RWPE2 (cell line): ENCODE measurements at regions not wholly inside any gene's neighbourhood (a gene's known extent, or its start where the extent isn't known, plus 50 kb on each side); places are given as distances from the start of the nearest gene placed in this dataset.
"Not testable (repeated sequence)": the region's sequence is repeated elsewhere in the genome, so short reads cannot be mapped to it uniquely, and the experiment has no call there.

ENCODE experiments used
- ATAC-seq: fragments of 200-7000 bp; cut with Tn5 transposase; 3 replicates; pipeline ENCODE4 v1.9.1; 2021; ENCODE audit warnings: low read depth
- DNase-seq: peaks from one replicate; pipeline ENCODE4 v3.0.0-alpha.2; 2020; ENCODE audit warnings: low spot score
- H3K27ac ChIP-seq: fragments of 450-650 bp; 2 replicates; pipeline ENCODE4 v1.5.1; 2017; ENCODE audit warnings: mild to moderate bottlenecking; ENCODE audit not compliant: poor library complexity, severe bottlenecking
- H3K27me3 ChIP-seq: fragments of 250-450 bp; sonication (Bioruptor Pico); 2 replicates; pipeline ENCODE4 v1.5.1; 2021; ENCODE audit warnings: mild to moderate bottlenecking, moderate library complexity; ENCODE audit not compliant: insufficient read depth, poor library complexity, severe bottlenecking
- H3K36me3 ChIP-seq: fragments of 250-450 bp; sonication (Bioruptor Pico); 2 replicates; pipeline ENCODE4 v1.5.1; 2020; ENCODE audit warnings: low read depth, mild to moderate bottlenecking, moderate library complexity
- H3K4me1 ChIP-seq: fragments of 250-450 bp; sonication (Bioruptor Pico); 2 replicates; pipeline ENCODE4 v1.5.1; 2021; ENCODE audit warnings: mild to moderate bottlenecking, moderate library complexity; ENCODE audit not compliant: insufficient read depth, poor library complexity, severe bottlenecking
- H3K4me3 ChIP-seq: fragments of 250-450 bp; sonication (Bioruptor Pico); 2 replicates; pipeline ENCODE4 v1.5.1; 2021; ENCODE audit warnings: mild to moderate bottlenecking, moderate library complexity; ENCODE audit not compliant: severe bottlenecking
- H3K9me3 ChIP-seq: fragments of 250-450 bp; sonication (Bioruptor Pico); 2 replicates; pipeline ENCODE4 v1.5.1; 2021; ENCODE audit warnings: mild to moderate bottlenecking, moderate library complexity; ENCODE audit not compliant: severe bottlenecking
- TF ChIP-seq, protein P1 (sequence below): fragments of 450-650 bp; IDR thresholded peaks from one replicate; pipeline ENCODE4 v1.5.1; 2017; ENCODE audit warnings: mild to moderate bottlenecking, moderate library complexity; ENCODE audit not compliant: poor library complexity, severe bottlenecking

DNA sequence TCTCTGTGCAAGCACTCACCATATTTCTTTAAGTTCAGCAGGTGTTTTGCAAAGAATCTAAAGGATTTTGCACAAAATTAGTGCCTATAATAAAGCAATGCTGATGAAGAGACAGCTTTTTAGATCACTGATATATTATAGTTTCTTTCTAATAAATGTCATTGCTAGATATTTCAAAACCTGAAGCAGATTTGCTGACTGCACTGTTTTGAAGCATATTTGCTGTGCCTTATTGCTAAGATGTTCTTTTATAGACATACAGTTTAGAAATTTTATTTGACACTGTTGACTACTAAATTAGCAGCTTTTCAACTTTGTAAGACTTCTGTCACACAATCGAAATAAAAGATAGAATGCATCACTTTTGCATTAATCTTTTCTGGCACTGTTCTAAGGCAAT lies 620.9 kb upstream of the CELF4 start:
- no peaks in the 10 kb centered on the region for H3K4me1 ChIP-seq

DNA sequence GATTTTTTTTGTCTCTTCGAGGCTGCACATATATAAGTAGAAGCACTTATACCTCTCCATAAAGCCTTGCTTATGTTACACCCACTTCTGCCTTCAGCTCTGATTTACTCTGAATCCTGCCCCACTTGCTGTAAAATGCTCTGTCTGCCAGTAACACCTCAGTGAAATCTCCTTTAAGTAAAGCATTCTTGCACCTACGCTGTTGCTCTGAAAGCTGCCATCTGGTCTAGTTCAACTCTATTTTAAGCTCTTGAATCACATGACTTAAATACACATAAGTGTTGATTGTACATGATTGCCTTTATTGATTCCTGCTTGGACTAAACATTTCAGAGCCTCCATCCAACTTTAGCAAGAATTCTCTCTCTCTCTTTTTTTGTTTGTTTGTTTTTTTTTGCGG lies 609.0 kb upstream of the CELF4 start:
- DNase-seq = no peak
- no peaks in the 10 kb centered on the region for H3K4me1 ChIP-seq
- H3K4me3 ChIP-seq = no peak overlapping the region
- H3K27ac ChIP-seq = no peak overlapping the region
- H3K36me3 ChIP-seq = no peaks in the 10 kb centered on the region
- TF ChIP-seq, protein P1, sequence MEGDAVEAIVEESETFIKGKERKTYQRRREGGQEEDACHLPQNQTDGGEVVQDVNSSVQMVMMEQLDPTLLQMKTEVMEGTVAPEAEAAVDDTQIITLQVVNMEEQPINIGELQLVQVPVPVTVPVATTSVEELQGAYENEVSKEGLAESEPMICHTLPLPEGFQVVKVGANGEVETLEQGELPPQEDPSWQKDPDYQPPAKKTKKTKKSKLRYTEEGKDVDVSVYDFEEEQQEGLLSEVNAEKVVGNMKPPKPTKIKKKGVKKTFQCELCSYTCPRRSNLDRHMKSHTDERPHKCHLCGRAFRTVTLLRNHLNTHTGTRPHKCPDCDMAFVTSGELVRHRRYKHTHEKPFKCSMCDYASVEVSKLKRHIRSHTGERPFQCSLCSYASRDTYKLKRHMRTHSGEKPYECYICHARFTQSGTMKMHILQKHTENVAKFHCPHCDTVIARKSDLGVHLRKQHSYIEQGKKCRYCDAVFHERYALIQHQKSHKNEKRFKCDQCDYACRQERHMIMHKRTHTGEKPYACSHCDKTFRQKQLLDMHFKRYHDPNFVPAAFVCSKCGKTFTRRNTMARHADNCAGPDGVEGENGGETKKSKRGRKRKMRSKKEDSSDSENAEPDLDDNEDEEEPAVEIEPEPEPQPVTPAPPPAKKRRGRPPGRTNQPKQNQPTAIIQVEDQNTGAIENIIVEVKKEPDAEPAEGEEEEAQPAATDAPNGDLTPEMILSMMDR = no peak
- no peaks in the 10 kb centered on the region for H3K9me3 ChIP-seq
- H3K27me3 ChIP-seq = peaks cover 2% of the 10 kb centered on the region
- ATAC-seq = no peak

More for the DNA sequence above, 620.9 kb upstream of the CELF4 start:
- H3K27me3 ChIP-seq = no peaks in the 10 kb centered on the region
- ATAC-seq (no peak), DNase-seq (no peak)
- no peaks in the 10 kb centered on the region for H3K36me3 ChIP-seq
- no peak overlapping the region for H3K4me3 ChIP-seq
- H3K9me3 ChIP-seq = no peaks in the 10 kb centered on the region
- TF ChIP-seq, protein P1 = no peak
- H3K27ac ChIP-seq = no peak overlapping the region

DNA sequence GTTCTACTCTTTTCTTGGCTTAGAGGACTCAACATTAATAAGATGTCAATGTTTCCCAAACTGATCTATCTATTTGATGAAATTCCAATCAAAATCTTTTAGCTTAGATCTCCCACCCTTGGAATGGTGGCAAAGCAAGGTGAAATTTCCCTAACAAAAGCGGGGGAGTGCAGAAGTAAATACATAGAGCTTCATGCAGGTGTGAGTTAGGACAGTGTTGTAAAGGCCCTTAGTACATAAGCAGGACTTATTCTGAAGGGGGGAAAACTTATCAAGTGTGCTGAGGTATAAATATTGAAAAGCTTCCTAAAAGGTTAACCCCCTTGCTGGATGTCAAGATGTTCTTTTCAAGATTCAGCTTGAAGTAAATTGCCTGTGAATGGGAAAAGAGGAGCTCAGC lies 608.6 kb upstream of the CELF4 start:
- DNase-seq (no peak), ATAC-seq (no peak)
- Histone ChIP-seq H3K4me3 (no peak overlapping the region), H3K9me3 (no peaks in the 10 kb centered on the region), H3K4me1 (no peaks in the 10 kb centered on the region), H3K36me3 (no peaks in the 10 kb centered on the region), H3K27ac (no peak overlapping the region), H3K27me3 (peaks cover 2% of the 10 kb centered on the region)
- TF ChIP-seq, protein P1 = no peak

DNA sequence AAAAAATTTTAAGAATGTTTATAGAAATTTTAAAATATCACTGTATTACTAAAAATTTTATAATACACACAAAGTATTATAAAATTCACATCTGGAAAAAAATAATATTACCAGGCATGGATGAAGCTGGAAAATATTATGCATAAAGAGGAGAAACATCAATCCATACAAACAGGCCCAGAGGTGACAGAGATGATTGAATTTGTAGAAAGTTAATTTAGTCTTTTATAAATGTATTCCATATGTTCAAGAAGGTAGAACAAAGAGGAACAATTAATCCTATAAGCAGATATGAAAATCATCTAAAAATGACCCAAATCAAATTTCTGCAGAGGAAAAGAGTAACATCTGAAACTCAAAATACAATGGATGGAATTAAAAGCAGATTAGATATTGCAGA lies 605.2 kb upstream of the CELF4 start:
- Histone ChIP-seq H3K36me3 (no peaks in the 10 kb centered on the region), H3K27ac (no peak overlapping the region), H3K4me3 (no peak overlapping the region), H3K9me3 (no peaks in the 10 kb centered on the region), H3K27me3 (peaks cover 2% of the 10 kb centered on the region), H3K4me1 (no peaks in the 10 kb centered on the region)
- ATAC-seq (no peak), DNase-seq (no peak)
- TF ChIP-seq, protein P1 = no peak

DNA sequence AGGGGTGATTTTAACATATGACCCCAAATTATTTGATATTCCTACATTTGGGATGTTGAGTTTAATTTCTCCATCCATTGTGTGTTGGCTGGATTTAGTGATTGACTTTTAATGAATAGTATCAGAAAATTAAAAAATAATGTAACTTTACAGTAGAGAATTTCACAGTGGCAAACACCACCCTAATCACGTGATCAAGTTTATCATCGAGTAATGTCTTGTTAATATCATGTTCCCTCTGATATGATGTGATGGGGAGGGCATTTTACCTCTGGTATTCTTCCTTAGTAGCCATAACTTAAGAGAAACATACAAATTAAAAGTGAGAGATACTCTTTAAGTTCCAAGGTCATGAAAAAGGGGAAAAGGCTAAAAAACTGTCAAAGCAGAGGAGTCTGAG lies 602.0 kb upstream of the CELF4 start:
- TF ChIP-seq, protein P1 = no peak
- Histone ChIP-seq H3K9me3 (no peaks in the 10 kb centered on the region), H3K27ac (no peak overlapping the region), H3K36me3 (no peaks in the 10 kb centered on the region), H3K27me3 (peaks cover 2% of the 10 kb centered on the region), H3K4me1 (no peaks in the 10 kb centered on the region), H3K4me3 (no peak overlapping the region)
- no peak for ATAC-seq
- no peak for DNase-seq

DNA sequence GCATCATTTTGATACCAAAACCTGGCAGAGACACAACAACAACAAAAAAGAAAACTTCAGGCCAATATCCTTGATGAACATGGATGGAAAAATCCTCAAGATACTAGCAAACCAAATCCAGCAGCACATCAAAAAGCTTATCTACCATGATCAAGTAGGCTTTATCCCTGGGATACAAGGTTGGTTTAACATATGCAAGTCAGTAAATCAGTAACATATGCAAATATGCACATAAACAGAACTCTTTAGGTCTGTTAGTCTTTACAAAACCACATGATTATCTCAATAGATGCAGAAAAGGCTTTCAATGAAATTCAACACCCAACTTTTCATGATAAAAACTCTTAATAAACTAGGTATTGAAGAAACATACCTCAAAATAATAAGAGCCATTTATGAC lies 587.5 kb upstream of the CELF4 start:
- not testable (repeated sequence) for H3K9me3 ChIP-seq, ATAC-seq, H3K4me3 ChIP-seq, H3K27me3 ChIP-seq, DNase-seq, H3K4me1 ChIP-seq, H3K27ac ChIP-seq, H3K36me3 ChIP-seq
